Right ventricle myocardium inferior (tissue), 1 donor: ENCODE measurements at regions not wholly inside any gene's neighbourhood (a gene's known extent, or its start where the extent isn't known, plus 50 kb on each side); places are given as distances from the start of the nearest gene placed in this dataset.
"Not testable (repeated sequence)": the region's sequence is repeated elsewhere in the genome, so short reads cannot be mapped to it uniquely, and the experiment has no call there.

Experiments used
- ATAC-seq: fragments of 200-7000 bp; cut with Tn5 transposase; one replicate; pipeline ENCODE4 v1.9.1; 2020; ENCODE audit warnings: mild to moderate bottlenecking, moderate library complexity
- DNase-seq: peaks from one replicate; pipeline ENCODE4 v3.0.0; 2021; ENCODE audit errors: missing footprints
- intact Hi-C: fragments of 100-400 bp; cut with DNase I; formaldehyde crosslinking; loops from one replicate; pipeline ENCODE4 v1.11.0; 2022
- donor health status: DM: no; HTN: yes; CAD: no; lungs with severe emphysema.

DNA sequence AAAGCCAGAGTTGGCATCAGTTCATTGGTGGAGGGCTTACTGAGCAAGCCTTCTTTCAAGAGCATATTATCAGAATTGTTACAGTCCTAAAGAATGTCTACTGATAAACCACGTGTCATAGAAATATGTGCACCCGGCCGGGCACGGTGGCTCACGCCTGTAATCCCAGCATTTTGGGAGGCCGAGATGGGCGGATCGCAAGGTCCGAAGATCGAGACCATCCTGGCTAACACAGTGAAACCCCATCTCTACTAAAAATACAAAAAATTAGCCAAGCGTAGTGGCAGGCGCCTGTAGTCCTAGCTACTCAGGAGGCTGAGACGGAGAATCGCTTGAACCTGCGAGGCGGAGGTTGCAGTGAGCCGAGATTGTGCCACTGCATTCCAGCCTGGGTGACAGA is 66.4 kb upstream of the SLC66A3 start:
- DNase-seq, ATAC-seq, intact Hi-C loops: not testable (repeated sequence)

GRCh38 chr2:11090187-11090586 is 65.1 kb upstream of the SLC66A3 start:
- ATAC-seq (no peak), DNase-seq (no peak)
- intact Hi-C loops: no loop called here

DNA sequence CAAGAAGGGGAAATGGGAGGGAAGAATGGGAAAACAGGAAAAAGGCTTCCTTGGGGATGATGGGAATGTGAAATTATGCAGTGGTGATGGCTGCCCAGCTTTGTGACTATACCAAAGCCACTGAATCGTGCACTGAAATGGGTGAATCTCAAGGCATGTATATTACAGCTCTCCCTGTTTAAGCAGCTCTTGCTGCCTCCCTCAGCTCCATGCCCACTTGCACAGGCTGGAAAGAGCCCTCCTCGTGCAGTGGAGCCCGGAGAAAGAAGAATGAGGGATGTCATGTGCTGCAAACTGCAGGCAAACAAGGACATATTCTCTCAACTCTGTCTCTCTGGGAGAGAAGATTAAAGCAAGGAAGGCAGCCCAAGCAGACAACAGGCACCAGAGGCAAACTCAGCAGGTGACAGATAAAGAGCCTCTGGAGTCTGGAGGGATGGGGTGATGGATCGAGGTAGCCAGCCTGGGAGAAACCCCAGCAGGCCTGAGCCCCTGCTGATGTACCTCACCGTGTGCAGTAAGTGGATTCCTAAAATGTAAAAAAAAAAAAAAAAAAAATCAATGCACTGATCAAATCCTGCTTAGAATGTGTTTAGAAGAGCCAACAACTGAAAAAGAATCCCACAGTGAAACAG is 62.4 kb upstream of the SLC66A3 start:
- DNase-seq (no peak), ATAC-seq (no peak)
- intact Hi-C loops: no loop called here

DNA sequence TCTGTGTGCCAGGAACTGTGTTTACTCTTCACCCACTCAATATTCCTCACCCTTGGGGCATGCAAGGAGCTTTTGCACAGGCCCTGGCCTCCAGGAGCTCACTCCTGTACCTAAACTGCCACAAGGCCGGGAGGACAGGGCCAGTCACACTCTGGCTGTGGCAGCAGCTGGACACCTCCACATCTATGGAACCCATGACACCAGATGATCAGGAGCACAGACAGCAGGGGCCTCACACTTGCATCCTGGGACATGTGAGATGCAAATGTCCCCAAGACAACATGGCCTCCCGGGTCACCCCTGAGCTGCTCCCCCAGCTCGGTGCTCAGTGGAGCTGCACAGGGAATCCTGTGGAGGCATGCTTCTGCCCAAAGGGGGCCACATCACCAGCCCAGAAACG is 61.8 kb upstream of the SLC66A3 start:
- ATAC-seq: no peak
- DNase-seq: no peak
- intact Hi-C loops: no loop called here

GRCh38 chr2:11094021-11094810 is 61.1 kb upstream of the SLC66A3 start:
- no peak for ATAC-seq
- intact Hi-C loops: no loop called here
- no peak for DNase-seq

- DNase-seq (no peak), ATAC-seq (no peak)
- intact Hi-C loops: no loop called here
Measured at GRCh38 chr2:11096591-11096990, 58.7 kb upstream of the SLC66A3 start.

DNA sequence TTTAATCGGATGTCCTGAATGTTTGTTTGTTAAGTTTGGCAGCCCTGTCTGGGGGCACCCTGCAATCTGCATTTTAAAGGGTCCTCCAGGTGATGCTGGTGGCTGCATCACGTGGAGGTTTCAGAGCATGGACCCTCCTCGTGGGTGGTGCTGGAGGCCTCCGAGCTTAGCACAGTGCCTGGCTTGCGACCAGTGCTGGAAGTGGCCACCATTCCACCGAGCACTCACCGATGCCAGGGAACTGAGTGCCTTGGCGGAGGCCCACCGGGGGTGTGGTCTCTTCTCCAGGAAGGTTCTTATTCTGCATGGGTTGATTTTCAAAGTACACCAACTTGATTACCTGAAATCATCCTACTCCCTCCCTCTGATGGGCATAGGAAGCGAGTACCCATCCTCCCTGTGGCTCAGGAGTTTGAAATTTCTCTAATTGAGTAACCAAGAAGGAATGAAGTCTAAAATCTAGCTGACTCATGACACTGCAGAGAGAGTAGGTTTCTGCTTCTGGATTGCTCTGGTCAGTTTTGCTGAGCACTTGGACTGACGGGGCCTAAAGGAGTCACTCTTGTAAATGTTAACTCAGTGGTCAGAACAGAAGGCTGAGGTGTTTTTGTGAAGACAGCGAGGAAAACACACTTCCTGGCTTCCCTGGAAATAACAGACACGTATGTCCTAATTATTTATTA is 58.1 kb upstream of the SLC66A3 start:
- ATAC-seq (peak; percentile 81), DNase-seq (no peak)
- intact Hi-C loops: no loop called here

- no peak for ATAC-seq
- intact Hi-C loops: no loop called here
- no peak for DNase-seq
Measured at GRCh38 chr2:11097854-11098387, 57.3 kb upstream of the SLC66A3 start.

DNA sequence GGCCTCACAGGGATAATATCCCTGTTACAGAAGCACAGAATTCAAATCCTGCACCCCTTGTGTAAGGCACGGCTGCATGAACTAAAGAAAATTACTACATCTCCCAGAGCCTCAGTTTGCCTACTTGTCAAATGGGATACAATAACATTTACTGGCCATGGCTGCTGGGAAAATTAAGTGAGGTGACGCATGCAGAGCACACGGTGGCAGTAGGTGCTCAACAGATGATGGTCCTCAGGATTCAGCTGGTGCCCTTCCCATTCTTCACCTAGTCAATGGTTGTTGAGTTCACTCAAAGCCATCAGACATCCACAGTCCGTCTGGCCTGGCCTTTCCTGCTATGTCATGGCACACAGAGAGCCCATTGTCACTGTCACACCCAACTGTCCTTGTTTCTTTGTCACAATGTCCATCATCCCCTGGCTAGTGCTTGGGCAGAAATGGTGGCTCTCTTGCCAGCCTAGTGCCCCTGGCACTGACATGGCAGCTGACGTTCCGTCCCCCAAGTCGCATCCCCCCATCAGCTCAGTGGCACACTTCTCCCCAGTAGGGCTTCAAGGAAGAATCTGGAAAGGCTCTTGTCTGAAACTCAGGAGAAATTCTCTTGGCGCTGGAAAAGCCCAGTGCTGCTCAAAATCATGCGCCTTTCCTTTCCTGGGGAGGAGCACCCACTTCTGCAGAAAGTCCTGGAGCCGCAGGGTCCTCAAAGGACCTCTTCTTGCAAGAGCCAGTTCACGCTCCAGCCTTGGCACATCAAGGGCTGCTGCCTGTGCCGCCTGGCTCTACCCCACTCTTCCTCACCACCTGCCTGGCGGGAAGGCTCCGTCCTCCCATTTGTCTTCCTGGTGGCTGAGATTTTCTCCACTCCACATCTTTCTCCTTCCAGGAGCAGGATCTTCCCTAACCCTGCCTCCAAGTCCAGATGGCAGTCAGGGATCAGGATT is 55.9 kb upstream of the SLC66A3 start:
- DNase-seq: no peak
- no peak for ATAC-seq
- intact Hi-C loops: no loop called here

- no peak for DNase-seq
- no peak for ATAC-seq
- intact Hi-C loops: no loop called here
Measured at GRCh38 chr2:11100130-11100529, 55.1 kb upstream of the SLC66A3 start.

GRCh38 chr2:11100976-11101375 is 54.3 kb upstream of the SLC66A3 start:
- intact Hi-C loops: no loop called here
- ATAC-seq: no peak
- DNase-seq: no peak

DNA sequence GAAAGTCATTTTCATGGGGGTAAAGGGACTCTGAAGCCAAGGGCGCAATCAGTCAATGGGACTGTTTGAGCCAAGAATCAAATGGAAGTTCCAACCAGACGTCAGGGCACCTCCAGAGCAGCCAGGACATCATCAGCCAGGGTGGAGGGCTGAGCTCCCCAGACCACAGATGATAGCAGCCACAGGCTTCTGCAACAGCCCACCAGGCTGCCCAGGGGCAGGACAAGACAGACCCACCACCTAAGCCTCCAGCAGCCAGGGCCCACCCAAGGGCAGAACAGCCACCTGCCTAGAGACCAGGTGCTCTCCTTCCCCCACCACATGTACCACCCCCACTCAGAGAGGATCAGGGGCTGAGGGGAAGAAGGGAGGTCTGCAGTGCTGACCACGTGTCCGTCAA is 53.8 kb upstream of the SLC66A3 start:
- no peak for DNase-seq
- no peak for ATAC-seq

DNA sequence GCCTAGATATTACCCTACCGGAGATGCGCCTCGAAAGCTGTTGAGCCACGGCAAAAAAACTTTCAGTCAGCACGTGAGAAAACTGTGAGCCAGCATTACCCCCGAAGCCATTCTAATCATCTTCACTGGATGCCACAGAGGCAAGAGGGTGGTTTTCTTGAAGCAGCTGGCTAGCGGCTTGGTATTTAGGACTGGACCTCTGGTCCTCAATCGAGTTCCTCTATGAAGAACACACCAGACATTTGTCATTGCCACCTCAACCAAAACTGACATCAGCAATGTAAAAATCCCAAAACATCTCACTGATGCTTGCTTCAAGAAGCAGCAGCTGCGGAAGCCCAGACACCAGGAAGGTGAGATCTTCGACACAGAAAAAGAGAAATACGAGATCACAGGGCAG is 52.8 kb upstream of the SLC66A3 start:
- no peak for ATAC-seq
- intact Hi-C loops: no loop called here
- no peak for DNase-seq

More for the DNA sequence above, 53.8 kb upstream of the SLC66A3 start:
- intact Hi-C loops: no loop called here

DNA sequence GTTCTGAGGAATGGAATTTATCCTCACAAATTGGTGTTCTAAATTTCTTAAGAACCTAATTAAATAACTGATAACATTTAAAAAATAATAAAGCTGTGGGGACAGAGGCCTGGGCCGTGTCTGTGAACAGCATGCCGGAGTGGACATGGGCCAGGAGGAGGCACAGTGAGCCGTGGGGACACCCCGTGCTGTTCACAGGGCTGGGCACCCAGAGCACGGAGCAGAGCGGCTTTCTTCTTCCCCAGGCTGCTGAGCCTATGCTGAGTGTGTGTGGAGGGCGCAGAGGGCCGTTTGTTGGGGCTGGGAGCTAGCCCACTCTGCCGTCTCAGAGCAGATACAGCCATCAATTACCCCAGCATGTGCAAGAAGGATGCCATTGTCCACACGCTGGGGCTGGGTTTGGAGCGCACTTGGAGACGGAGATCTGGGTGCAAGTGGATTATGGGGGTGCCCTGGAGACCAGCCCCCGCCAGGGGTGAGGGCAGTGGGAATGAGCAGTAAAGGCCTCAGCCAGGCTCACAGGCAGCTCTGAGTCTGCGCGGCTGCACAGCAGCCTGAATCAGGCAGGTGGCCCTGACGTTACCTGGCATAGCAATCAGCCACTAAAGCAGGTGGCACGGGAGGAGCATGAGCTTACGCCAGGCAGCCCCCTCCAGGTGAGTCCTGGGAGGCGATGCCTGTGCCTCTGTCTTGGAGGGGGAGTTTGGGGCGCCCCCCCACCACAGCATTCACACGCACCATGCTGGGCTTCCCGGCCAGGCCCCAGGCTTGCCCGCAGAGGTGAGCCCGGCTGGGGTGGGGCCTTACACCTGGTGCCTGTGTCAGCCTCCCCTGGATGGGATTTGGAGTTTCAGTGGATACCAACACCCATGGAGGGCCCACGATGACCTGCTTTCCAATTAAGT is 52.1 kb upstream of the SLC66A3 start:
- intact Hi-C loops: no loop called here
- DNase-seq (no peak), ATAC-seq (no peak)

DNA sequence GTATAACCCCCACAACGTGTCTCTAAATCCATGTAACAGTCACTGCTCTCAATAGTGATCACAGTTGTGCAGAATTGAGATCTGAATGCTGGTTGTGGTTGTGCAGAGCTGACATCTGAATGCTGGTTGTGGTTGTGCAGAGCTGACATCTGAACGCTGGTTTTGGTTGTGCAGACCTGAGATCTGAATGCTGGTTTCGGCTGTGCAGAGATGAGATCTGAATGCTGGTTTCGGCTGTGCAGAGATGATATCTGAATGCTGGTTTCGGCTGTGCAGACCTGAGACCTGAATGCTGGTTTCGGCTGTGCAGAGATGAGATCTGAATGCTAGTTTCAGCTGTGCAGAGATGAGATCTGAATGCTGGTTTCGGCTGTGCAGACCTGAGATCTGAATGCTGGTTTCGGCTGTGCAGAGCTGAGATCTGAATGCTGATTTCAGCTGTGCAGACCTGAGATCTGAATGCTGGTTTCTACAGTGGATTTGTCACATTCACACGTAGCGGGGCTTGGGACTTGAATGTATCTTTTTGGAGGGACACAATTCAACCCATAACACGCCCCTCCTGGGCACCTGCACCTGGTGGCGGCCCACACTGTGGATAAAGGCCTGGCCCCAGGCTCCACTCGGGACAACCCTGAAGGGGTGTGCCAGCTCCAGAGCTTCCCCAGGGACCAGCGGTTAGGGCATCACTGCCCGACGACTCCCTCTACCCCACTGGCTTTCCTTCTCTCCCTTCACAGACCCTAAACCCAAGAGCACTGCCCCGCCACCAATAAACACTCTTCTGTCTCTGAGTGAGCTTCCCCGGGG is 51.1 kb upstream of the SLC66A3 start:
- ATAC-seq (no peak), DNase-seq (no peak)
- intact Hi-C loops: no loop called here

- DNase-seq: no peak
- ATAC-seq: no peak
- intact Hi-C loops: no loop called here
Measured at GRCh38 chr2:11104794-11105660, 50.2 kb upstream of the SLC66A3 start.
